Lung (tissue), 11 donors: ENCODE measurements at regions not wholly inside any gene's neighbourhood (a gene's known extent, or its start where the extent isn't known, plus 50 kb on each side); places are given as distances from the start of the nearest gene placed in this dataset.

Experiments used
- ATAC-seq: fragments of 200-7000 bp; cut with Tn5 transposase; one replicate; pipeline ENCODE4 v1.9.1; 2020; ENCODE audit warnings: moderate number of reproducible peaks; ENCODE audit not compliant: insufficient read depth, low FRiP score
- DNase-seq, 3 donors: peaks; one replicate each; pipeline ENCODE4 v3.0.0-alpha.2; 2013 to 2017
- H3K27ac ChIP-seq, 2 donors: one replicate each; pipeline ENCODE4 v1.5.1; 2013; ENCODE audit warnings: mild to moderate bottlenecking in 2 of 2, moderate library complexity in 2 of 2, control low read depth in 1 of 2, inconsistent platforms in 1 of 2, low read depth in 1 of 2, low read length in 1 of 2
- H3K27me3 ChIP-seq, 3 donors: one replicate each; pipeline ENCODE4 v1.5.1; 2013; ENCODE audit warnings: low read length in 2 of 3; ENCODE audit not compliant: control insufficient read depth in 3 of 3, insufficient read depth in 3 of 3
- H3K36me3 ChIP-seq, 4 donors: one replicate each; pipeline ENCODE4 v1.5.1; 2013; ENCODE audit warnings: low read length in 4 of 4, mild to moderate bottlenecking in 1 of 4, moderate library complexity in 1 of 4; ENCODE audit not compliant: control insufficient read depth in 4 of 4, insufficient read depth in 4 of 4
- H3K4me1 ChIP-seq, 5 donors: one replicate each; pipeline ENCODE4 v1.5.1; 2013; ENCODE audit warnings: low read length in 5 of 5, mild to moderate bottlenecking in 2 of 5, moderate library complexity in 1 of 5; ENCODE audit not compliant: control insufficient read depth in 5 of 5, insufficient read depth in 5 of 5
- H3K4me3 ChIP-seq: one replicate; pipeline ENCODE4 v1.5.1; 2013; ENCODE audit warnings: mild to moderate bottlenecking, control low read depth, moderate library complexity
- H3K9ac ChIP-seq, 2 donors: one replicate each; pipeline ENCODE4 v1.5.1; 2013; ENCODE audit warnings: low read length in 2 of 2, control low read depth in 1 of 2; ENCODE audit not compliant: insufficient read depth in 1 of 2
- H3K9me3 ChIP-seq, 4 donors: one replicate each; pipeline ENCODE4 v1.5.1; 2013; ENCODE audit warnings: low read length in 3 of 4, mild to moderate bottlenecking in 1 of 4, moderate library complexity in 1 of 4; ENCODE audit not compliant: control insufficient read depth in 4 of 4, insufficient read depth in 3 of 4
- WGBS, 2 donors: extraction: QIAGEN DNeasy Blood & Tissue Kit; methylation state at CpG; one replicate each; pipeline ENCODE4 v1.1.7; 2013; 5-methylcytosine and 5-hydroxymethylcytosine counted together
- TF ChIP-seq, protein P1 (sequence below): IDR thresholded peaks from 2 replicates; pipeline ENCODE4 v1.5.1; 2012; ENCODE audit warnings: mild to moderate bottlenecking; ENCODE audit errors: control extremely low read depth, extremely low read depth
- donor health status: control.
- donor health status: control.
- donor health status: Bipolar disorder and iron deficiency.
- donor health status: healthy.
- donor health status: DM: yes; HTN: yes; CAD: no.

DNA sequence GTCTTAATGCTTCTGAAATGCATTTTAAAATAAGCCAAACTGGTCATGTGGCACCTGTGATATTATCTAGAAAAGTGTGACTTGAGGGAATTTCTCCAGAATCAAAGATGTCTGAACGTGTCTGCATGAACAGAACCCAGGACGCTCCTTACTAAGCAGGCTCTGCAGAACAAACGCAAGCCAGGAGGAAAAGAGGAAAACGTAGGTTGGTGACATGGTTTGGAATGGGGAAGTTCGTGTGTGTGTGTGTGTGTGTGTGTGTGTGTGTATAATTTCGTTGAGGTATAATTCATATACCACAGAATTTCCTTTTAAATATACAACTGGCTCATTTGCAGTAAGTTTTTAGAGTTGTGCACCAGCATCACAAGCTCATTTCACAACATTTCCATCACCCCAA lies 200.5 kb upstream of the FOXQ1 start:
- no peak for DNase-seq
- Histone ChIP-seq H3K27me3 (no peaks in the 10 kb centered on the region), H3K4me3 (no peak overlapping the region), H3K27ac (peak overlapping the region in 1 of 2 donors; percentile 74), H3K4me1 (peaks cover 0 to 6% (median 0%) of the 10 kb centered on the region in 5 donors), H3K36me3 (no peaks in the 10 kb centered on the region), H3K9ac (no peak overlapping the region), H3K9me3 (peaks cover 0 to 5% (median 0%) of the 10 kb centered on the region in 4 donors)
- ATAC-seq: no peak
- WGBS, 2 donors: 34 to 47% methylated on average over 6 of the region's 6 CpGs
- TF ChIP-seq, protein P1, sequence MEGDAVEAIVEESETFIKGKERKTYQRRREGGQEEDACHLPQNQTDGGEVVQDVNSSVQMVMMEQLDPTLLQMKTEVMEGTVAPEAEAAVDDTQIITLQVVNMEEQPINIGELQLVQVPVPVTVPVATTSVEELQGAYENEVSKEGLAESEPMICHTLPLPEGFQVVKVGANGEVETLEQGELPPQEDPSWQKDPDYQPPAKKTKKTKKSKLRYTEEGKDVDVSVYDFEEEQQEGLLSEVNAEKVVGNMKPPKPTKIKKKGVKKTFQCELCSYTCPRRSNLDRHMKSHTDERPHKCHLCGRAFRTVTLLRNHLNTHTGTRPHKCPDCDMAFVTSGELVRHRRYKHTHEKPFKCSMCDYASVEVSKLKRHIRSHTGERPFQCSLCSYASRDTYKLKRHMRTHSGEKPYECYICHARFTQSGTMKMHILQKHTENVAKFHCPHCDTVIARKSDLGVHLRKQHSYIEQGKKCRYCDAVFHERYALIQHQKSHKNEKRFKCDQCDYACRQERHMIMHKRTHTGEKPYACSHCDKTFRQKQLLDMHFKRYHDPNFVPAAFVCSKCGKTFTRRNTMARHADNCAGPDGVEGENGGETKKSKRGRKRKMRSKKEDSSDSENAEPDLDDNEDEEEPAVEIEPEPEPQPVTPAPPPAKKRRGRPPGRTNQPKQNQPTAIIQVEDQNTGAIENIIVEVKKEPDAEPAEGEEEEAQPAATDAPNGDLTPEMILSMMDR: no peak

DNA sequence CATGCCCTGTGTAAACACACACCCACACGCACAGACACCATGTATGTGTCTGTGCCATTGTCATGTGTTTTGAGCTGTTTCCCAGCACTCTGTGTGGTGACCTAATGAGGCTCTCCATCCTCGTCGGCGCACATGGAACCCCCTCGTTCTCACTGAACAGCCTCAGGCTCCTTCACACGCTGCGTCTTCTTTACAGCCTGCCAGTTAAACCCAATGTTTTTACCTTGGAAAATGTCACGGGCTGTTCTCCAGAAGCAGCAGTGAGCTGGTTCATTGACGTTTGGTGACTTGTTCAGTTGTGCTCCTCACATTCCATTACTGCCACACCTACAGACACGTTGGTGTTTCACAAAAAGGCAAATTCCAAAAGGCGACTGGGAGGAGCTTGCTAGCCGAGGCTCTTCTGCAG lies 201.0 kb upstream of the FOXQ1 start:
- 68 to 83% methylated on average over 12 of the region's 12 CpGs for WGBS, 2 donors
- Histone ChIP-seq H3K4me3 (no peak overlapping the region), H3K27me3 (no peaks in the 10 kb centered on the region), H3K36me3 (no peaks in the 10 kb centered on the region), H3K9ac (no peak overlapping the region), H3K27ac (peak overlapping the region in 1 of 2 donors; percentile 74), H3K4me1 (peaks cover 0 to 6% (median 0%) of the 10 kb centered on the region in 5 donors), H3K9me3 (peaks cover 0 to 5% (median 0%) of the 10 kb centered on the region in 4 donors)
- TF ChIP-seq, protein P1: no peak
- ATAC-seq (no peak), DNase-seq (no peak)

DNA sequence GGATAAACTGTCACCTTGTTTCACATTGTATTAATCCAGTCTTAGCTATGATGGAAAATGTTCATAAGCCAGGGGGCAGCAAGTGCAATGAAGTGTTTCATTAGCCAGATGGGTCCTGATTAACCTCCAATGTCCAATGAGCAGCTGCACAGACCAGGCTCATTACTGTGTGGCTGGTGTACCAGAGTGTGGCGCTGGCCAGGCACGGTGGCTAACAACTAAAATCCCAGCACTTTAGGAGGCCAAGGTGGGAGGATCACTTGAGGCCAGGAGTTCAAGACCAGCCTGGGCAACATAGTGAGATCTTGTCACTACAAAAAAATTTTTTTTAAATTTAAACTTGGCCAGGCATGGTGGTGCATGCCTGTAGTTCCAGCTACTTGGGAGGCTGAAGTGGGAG lies 201.7 kb upstream of the FOXQ1 start:
- H3K27ac ChIP-seq: no peak overlapping the region
- H3K36me3 ChIP-seq: no peaks in the 10 kb centered on the region
- peaks cover 0 to 8% (median 0%) of the 10 kb centered on the region in 4 donors for H3K9me3 ChIP-seq
- H3K4me1 ChIP-seq: peaks cover 0 to 6% (median 0%) of the 10 kb centered on the region in 5 donors
- peak in 1 of 3 donors; percentile 40 for DNase-seq
- 96 to 100% methylated on average over 2 of the region's 2 CpGs for whole genome bisulfite sequencing, 2 donors
- no peak overlapping the region for H3K9ac ChIP-seq
- H3K27me3 ChIP-seq: no peaks in the 10 kb centered on the region
- H3K4me3 ChIP-seq: no peak overlapping the region
- no peak for ATAC-seq
- TF ChIP-seq, protein P1: no peak

DNA sequence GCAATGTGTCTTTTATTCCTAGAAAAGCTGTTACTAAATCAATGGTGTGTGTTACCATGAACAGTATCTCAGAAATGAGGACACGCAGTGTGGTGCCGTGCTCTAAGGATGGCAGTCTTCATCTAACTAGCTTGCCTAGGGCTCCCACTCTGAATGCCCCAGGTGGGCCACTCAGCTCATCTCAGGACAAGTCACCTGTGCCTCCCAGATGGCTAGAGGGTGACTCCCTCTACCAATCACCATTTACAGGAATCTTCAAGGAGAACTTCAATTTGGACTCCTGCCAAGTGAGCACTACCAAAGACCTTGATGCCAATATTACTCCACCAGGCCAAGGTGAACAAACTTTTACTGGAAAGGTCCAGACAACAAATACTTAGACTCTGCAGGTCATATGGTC lies 202.8 kb upstream of the FOXQ1 start:
- no peak overlapping the region for H3K4me3 ChIP-seq
- TF ChIP-seq, protein P1: no peak
- no peaks in the 10 kb centered on the region for H3K36me3 ChIP-seq
- peaks cover 0 to 8% (median 0%) of the 10 kb centered on the region in 4 donors for H3K9me3 ChIP-seq
- 68 to 77% methylated on average over 2 of the region's 2 CpGs for WGBS, 2 donors
- no peak overlapping the region for H3K27ac ChIP-seq
- no peak overlapping the region for H3K9ac ChIP-seq
- H3K27me3 ChIP-seq: no peaks in the 10 kb centered on the region
- DNase-seq (no peak), ATAC-seq (no peak)
- H3K4me1 ChIP-seq: peaks cover 0 to 10% (median 0%) of the 10 kb centered on the region in 5 donors
